ENCODE measurements at regions not wholly inside any gene's neighbourhood (a gene's known extent, or its start where the extent isn't known, plus 50 kb on each side); places are given as distances from the start of the nearest gene placed in this dataset.
"Not testable (repeated sequence)": the region's sequence is repeated elsewhere in the genome, so short reads cannot be mapped to it uniquely, and the experiment has no call there.

GRCh38 chrX:125378205-125378604, 58.5 kb downstream of the TEX13C start:
- no peak for DNase-seq

- no peak for DNase-seq
Observed at GRCh38 chrX:125378770-125379169, 59.1 kb downstream of the TEX13C start.

GRCh38 chrX:125382148-125382628, 62.5 kb downstream of the TEX13C start:
- no peak for DNase-seq

- no peak for DNase-seq
Observed at GRCh38 chrX:125382889-125383288, 63.2 kb downstream of the TEX13C start.

GRCh38 chrX:125384867-125385266, 65.2 kb downstream of the TEX13C start:
- DNase-seq, result no peak

- DNase-seq, result no peak
Observed at GRCh38 chrX:125387945-125388344, 68.3 kb downstream of the TEX13C start.

GRCh38 chrX:125394449-125394848, 74.8 kb downstream of the TEX13C start:
- DNase-seq, result no peak

- DNase-seq, result no peak
Observed at GRCh38 chrX:125395626-125396025, 76.0 kb downstream of the TEX13C start.

GRCh38 chrX:125398959-125399440, 79.3 kb downstream of the TEX13C start:
- no peak for DNase-seq

GRCh38 chrX:125402807-125403206, 83.1 kb downstream of the TEX13C start:
- no peak for DNase-seq

GRCh38 chrX:125404667-125405160, 85.0 kb downstream of the TEX13C start:
- DNase-seq, result no peak

GRCh38 chrX:125405339-125405738, 85.7 kb downstream of the TEX13C start:
- DNase-seq, result no peak

GRCh38 chrX:125407314-125407713, 87.6 kb downstream of the TEX13C start:
- no peak for DNase-seq

GRCh38 chrX:125420809-125421208, 101.1 kb downstream of the TEX13C start:
- DNase-seq, result no peak

GRCh38 chrX:125422986-125423385, 103.3 kb downstream of the TEX13C start:
- DNase-seq, result no peak

- DNase-seq, result no peak
Observed at GRCh38 chrX:125424536-125424935, 104.9 kb downstream of the TEX13C start.

GRCh38 chrX:125436855-125437254, 117.2 kb downstream of the TEX13C start:
- DNase-seq, result peak in 1 of 5 experiments; percentile 7

GRCh38 chrX:125439194-125439849, 119.7 kb downstream of the TEX13C start:
- DNase-seq, result no peak

- DNase-seq, result no peak
Observed at GRCh38 chrX:125444659-125445058, 125.0 kb downstream of the TEX13C start.

GRCh38 chrX:125475482-125475881, 155.8 kb downstream of the TEX13C start:
- no peak for DNase-seq

- no peak for DNase-seq
Observed at GRCh38 chrX:125492439-125492838, 172.8 kb downstream of the TEX13C start.

GRCh38 chrX:125493004-125493403, 173.3 kb downstream of the TEX13C start:
- DNase-seq, result not testable (repeated sequence)

GRCh38 chrX:125497667-125498066, 178.0 kb downstream of the TEX13C start:
- no peak for DNase-seq

- DNase-seq, result no peak
Observed at GRCh38 chrX:125503769-125504168, 184.1 kb downstream of the TEX13C start.

GRCh38 chrX:125505207-125505606, 185.5 kb downstream of the TEX13C start:
- no peak for DNase-seq

Measured in T-helper 2 cell (primary cell).